Small intestine (tissue), 7 donors: ENCODE measurements at regions not wholly inside any gene's neighbourhood (a gene's known extent, or its start where the extent isn't known, plus 50 kb on each side); places are given as distances from the start of the nearest gene placed in this dataset.

Experiments used
- DNase-seq, 2 donors: peaks; one replicate each; pipeline versions ENCODE4 v3.0.0 to v3.0.0-alpha.2; 2013
- FAIRE-seq: peaks from 2 replicates; lab custom pipeline; 2012; peaks lifted over from hg19 to GRCh38; lab: Jason Lieb, UNC
- H3K27ac ChIP-seq, 3 donors: one replicate each; pipeline ENCODE4 v1.5.1; 2013; ENCODE audit warnings: low read length in 2 of 3, mild to moderate bottlenecking in 2 of 3, control low read depth in 1 of 3, inconsistent platforms in 1 of 3, low read depth in 1 of 3, moderate library complexity in 1 of 3
- H3K27me3 ChIP-seq, 3 donors: one replicate each; pipeline ENCODE4 v1.6.1; 2013; ENCODE audit warnings: low read length in 3 of 3, inconsistent platforms in 1 of 3; ENCODE audit not compliant: control insufficient read depth in 3 of 3, insufficient read depth in 3 of 3
- H3K36me3 ChIP-seq, 3 donors: one replicate each; pipeline ENCODE4 v1.6.1; 2013; ENCODE audit warnings: low read length in 3 of 3, inconsistent platforms in 1 of 3, low read depth in 1 of 3, mild to moderate bottlenecking in 1 of 3, moderate library complexity in 1 of 3; ENCODE audit not compliant: control insufficient read depth in 3 of 3, insufficient read depth in 2 of 3
- H3K4me1 ChIP-seq, 3 donors: one replicate each; pipeline ENCODE4 v1.6.1; 2013; ENCODE audit warnings: low read length in 2 of 3, inconsistent platforms in 1 of 3, low read depth in 1 of 3, mild to moderate bottlenecking in 1 of 3, moderate library complexity in 1 of 3; ENCODE audit not compliant: control insufficient read depth in 3 of 3, insufficient read depth in 2 of 3
- H3K4me3 ChIP-seq, 3 donors: one replicate each; pipeline ENCODE4 v1.5.1; 2013; ENCODE audit warnings: low read length in 3 of 3, control low read depth in 1 of 3, inconsistent platforms in 1 of 3, low read depth in 1 of 3, mild to moderate bottlenecking in 1 of 3, moderate library complexity in 1 of 3
- H3K9me3 ChIP-seq, 2 donors: one replicate each; pipeline ENCODE4 v1.6.1; 2013; ENCODE audit warnings: low read depth in 1 of 2, low read length in 1 of 2; ENCODE audit not compliant: control insufficient read depth in 2 of 2, insufficient read depth in 1 of 2
- WGBS, 3 donors: extraction: QIAGEN DNeasy Blood & Tissue Kit; methylation state at CpG; one replicate each; pipeline ENCODE4 v1.1.7; 2013; 5-methylcytosine and 5-hydroxymethylcytosine counted together
- donor health status: healthy with polysubstance abuse.
- donor health status: control.
- donor health status: control.
- donor health status: Bipolar disorder and iron deficiency.
- donor health status: healthy.

DNA sequence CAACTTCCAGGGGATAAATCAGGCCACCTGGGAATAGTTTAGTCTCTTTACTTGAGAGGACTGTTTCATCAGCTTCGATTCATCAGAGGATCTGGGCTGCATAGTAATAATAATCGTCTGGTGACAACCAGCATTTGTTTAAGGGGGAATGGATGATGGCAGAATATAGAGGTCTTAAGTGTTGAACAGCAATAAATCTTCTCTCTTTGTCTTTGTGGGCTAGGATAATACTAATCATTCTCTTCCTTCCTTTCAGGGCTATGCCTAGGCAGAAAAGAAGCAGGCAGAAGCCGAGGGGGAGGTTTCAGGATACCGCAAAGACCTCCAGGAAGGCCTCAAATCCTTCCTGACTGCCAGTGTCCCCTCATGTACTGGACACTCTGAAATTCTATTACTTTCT lies 150.4 kb upstream of the GAREM1 start:
- H3K27ac ChIP-seq = no peak overlapping the region
- FAIRE-seq = no peak
- H3K9me3 ChIP-seq = no peaks in the 10 kb centered on the region
- peaks cover 0 to 2% (median 0%) of the 10 kb centered on the region in 3 donors for H3K27me3 ChIP-seq
- 52 to 67% (median 61%) methylated on average over 4 of the region's 4 CpGs for WGBS, 3 donors
- no peaks in the 10 kb centered on the region for H3K4me1 ChIP-seq
- no peak overlapping the region for H3K4me3 ChIP-seq
- no peaks in the 10 kb centered on the region for H3K36me3 ChIP-seq
- no peak for DNase-seq

DNA sequence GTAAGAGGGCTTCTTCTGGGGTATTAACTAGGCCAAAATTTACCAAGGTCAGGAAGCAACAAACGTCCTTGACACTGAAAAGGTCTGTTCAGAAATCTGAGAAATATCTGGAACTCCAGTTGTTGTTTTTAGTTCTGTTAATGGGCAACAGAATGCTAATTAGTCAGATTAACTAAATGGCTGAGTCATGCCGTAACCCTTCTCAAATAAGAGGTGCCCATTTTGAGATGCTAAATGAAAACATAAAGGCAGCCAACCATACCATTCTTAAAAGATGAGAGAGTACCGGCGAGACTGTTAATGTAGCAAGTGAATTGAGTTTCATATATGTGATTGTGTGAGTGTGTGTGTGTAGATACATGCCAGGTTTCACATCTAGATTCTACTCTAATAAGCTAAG lies 147.9 kb upstream of the GAREM1 start:
- Histone ChIP-seq H3K4me1 (no peaks in the 10 kb centered on the region), H3K27ac (no peak overlapping the region), H3K9me3 (no peaks in the 10 kb centered on the region), H3K4me3 (no peak overlapping the region), H3K27me3 (peaks cover 0 to 2% (median 0%) of the 10 kb centered on the region in 3 donors), H3K36me3 (no peaks in the 10 kb centered on the region)
- WGBS, 3 donors = 76 to 83% (median 81%) methylated on average over 4 of the region's 4 CpGs
- DNase-seq (no peak), FAIRE-seq (no peak)

DNA sequence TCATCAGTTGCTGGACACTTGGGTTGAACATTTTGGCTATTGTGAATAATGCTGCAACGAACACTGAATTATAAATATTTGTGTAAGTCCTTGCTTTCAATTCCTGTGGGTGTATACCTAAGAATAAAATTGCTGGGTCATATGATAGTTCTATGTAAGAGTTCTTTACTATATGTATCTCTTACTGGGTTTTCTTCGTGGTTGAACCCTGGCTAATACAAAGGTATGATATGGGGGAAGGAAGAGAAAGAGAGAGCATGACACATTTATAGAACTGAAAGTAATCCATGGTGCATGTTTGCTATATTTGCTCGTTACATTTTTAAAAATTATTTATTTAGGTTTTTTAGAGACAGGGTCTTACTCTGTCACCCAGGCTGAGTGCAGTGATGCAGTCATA lies 143.1 kb upstream of the GAREM1 start:
- H3K36me3 ChIP-seq = no peaks in the 10 kb centered on the region
- no peaks in the 10 kb centered on the region for H3K4me1 ChIP-seq
- no peaks in the 10 kb centered on the region for H3K9me3 ChIP-seq
- WGBS, 3 donors = 56 to 69% (median 64%) methylated on average over 3 of the region's 3 CpGs
- DNase-seq (no peak), FAIRE-seq (no peak)
- no peak overlapping the region for H3K4me3 ChIP-seq
- no peaks in the 10 kb centered on the region for H3K27me3 ChIP-seq
- no peak overlapping the region for H3K27ac ChIP-seq

DNA sequence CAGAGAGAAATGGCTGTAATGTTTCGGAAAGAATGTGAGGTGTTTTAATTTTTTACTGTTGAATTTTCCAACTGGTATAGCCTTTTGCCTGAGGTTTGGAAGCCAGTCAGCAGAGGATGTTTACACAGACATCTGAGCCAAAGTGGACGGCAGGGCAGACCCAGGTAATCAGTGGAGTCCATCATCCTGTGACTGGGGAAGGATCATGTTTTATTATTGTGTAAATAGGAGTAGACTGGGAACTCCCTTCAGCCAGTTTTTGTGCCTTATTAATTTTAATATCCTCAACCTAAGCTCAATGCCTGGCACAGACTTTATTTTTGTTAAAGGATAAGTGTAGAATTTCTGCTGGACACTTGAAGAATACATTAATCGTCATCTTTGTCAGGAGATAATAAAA lies 142.0 kb upstream of the GAREM1 start:
- Histone ChIP-seq H3K4me3 (no peak overlapping the region), H3K27ac (no peak overlapping the region), H3K4me1 (no peaks in the 10 kb centered on the region), H3K9me3 (no peaks in the 10 kb centered on the region), H3K27me3 (no peaks in the 10 kb centered on the region), H3K36me3 (no peaks in the 10 kb centered on the region)
- 53 to 54% (median 54%) methylated on average over 3 of the region's 3 CpGs for WGBS, 3 donors
- no peak for FAIRE-seq
- no peak for DNase-seq

DNA sequence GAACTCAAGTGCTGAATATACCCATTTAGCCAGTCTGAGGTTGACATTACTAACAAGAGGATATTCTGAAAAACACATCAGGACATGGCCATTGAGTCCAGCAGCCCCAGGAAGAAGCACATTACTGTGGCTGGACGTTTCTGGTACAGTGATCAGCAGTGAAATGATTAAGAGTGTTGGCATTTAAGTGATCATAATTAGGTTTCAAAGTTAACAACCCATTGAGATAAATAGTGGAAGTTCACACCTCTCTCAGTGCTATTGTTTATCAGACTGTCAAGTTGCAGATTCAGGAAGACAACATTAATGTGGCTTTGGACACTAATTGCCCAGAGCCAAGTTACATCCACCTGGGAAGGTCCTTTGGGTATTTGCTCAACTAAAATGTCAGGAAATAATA lies 139.5 kb upstream of the GAREM1 start:
- Histone ChIP-seq H3K27ac (no peak overlapping the region), H3K4me3 (no peak overlapping the region), H3K4me1 (no peaks in the 10 kb centered on the region), H3K27me3 (no peaks in the 10 kb centered on the region), H3K9me3 (no peaks in the 10 kb centered on the region), H3K36me3 (no peaks in the 10 kb centered on the region)
- DNase-seq (no peak), FAIRE-seq (no peak)
- 3 to 9% (median 7%) methylated on average over 1 of the region's 1 CpG for WGBS, 3 donors

DNA sequence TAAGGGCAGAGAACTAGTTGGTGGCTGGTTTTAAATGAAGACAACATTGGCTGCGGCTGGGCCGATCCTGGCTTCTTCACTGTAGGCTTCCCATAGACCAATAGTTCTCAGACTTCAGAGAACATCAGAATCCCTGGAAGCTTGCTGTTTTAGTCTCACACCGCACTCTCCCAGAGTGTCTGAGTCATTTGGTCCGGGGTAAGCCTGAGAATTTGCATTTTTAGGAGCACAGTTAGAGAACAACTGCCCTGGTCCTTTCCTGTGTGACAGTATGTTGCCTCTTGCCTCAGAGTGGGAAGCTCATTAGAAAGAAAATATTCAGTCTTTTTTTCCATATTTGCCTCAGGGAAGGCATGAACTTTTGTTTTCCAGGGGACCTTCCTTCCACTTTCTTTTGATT lies 137.1 kb upstream of the GAREM1 start:
- H3K36me3 ChIP-seq = no peaks in the 10 kb centered on the region
- H3K4me1 ChIP-seq = no peaks in the 10 kb centered on the region
- H3K27ac ChIP-seq = no peak overlapping the region
- H3K27me3 ChIP-seq = no peaks in the 10 kb centered on the region
- DNase-seq = no peak
- no peak overlapping the region for H3K4me3 ChIP-seq
- no peaks in the 10 kb centered on the region for H3K9me3 ChIP-seq
- FAIRE-seq = no peak
- WGBS, 3 donors = 79 to 86% (median 80%) methylated on average over 4 of the region's 4 CpGs

DNA sequence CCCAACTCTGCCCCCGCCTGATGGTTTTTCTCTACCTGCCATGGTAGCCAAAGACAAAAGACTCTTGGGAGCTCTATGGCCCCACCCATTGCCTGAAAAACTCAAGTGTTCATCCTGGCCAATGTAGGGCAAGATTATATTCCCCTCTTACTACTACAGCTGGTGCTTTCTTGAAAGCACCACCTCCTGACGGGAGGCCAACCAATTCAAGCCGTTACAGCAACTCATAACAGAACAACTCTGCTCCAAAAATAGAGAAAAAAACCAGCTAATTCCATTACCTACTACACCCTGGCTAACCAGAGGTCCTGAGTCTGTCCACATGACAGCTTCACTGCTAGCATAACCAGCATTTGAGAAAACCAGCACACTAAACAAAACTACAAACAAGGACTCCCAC lies 127.5 kb upstream of the GAREM1 start:
- Histone ChIP-seq H3K4me3 (no peak overlapping the region), H3K27ac (no peak overlapping the region), H3K4me1 (no peaks in the 10 kb centered on the region), H3K36me3 (no peaks in the 10 kb centered on the region), H3K9me3 (peaks cover 0 to 9% of the 10 kb centered on the region in 2 donors), H3K27me3 (no peaks in the 10 kb centered on the region)
- DNase-seq = no peak
- 77 to 87% (median 80%) methylated on average over 3 of the region's 3 CpGs for WGBS, 3 donors
- FAIRE-seq = no peak

DNA sequence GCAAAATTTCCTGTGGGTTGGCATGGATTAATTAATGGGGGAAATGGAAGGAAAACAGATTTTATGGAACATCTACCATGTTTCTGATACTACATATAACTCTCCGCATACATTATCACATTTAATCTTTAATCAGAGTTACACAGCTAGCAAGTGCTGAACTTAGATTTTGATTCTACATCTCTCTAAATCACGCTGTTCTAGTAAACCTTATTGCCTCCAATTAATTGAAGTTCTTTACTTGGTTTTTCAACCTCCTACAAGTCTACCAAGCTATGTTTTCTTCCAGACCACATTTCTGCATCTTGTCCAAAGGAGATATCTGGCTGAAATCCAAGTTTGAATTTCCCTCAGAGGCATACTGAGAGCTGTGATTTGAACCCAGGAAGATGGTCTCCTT lies 125.8 kb upstream of the GAREM1 start:
- FAIRE-seq (no peak), DNase-seq (no peak)
- H3K36me3 ChIP-seq = no peaks in the 10 kb centered on the region
- WGBS, 3 donors = 45 to 52% (median 48%) methylated on average over 2 of the region's 2 CpGs
- H3K9me3 ChIP-seq = peaks cover 0 to 9% of the 10 kb centered on the region in 2 donors
- no peaks in the 10 kb centered on the region for H3K27me3 ChIP-seq
- H3K27ac ChIP-seq = no peak overlapping the region
- H3K4me1 ChIP-seq = no peaks in the 10 kb centered on the region
- no peak overlapping the region for H3K4me3 ChIP-seq

DNA sequence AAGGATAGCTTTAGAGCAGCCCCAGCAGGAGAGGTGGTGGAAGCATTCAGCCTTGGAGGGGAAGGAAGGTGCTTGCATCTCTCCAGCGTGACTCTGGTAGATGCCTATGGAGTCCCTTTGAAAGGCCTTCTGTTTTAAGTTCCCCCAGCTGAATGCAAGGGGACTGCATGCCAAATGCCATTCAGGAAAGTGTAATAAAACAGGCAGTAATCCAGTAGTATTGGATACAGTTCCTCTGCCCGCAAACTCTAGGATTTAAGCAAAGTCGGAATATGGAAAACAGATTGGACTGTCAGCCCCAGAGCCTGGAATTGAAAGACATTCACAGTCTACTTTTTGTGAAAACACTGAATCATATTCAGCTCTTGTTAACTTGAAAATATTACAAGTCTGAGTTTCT lies 125.2 kb upstream of the GAREM1 start:
- no peak overlapping the region for H3K4me3 ChIP-seq
- H3K36me3 ChIP-seq = no peaks in the 10 kb centered on the region
- 75 to 85% (median 80%) methylated on average over 3 of the region's 3 CpGs for WGBS, 3 donors
- no peak overlapping the region for H3K27ac ChIP-seq
- H3K9me3 ChIP-seq = peaks cover 0 to 9% of the 10 kb centered on the region in 2 donors
- H3K4me1 ChIP-seq = no peaks in the 10 kb centered on the region
- FAIRE-seq = no peak
- H3K27me3 ChIP-seq = no peaks in the 10 kb centered on the region
- no peak for DNase-seq
